ENCODE measurements at regions not wholly inside any gene's neighbourhood (a gene's known extent, or its start where the extent isn't known, plus 50 kb on each side); places are given as distances from the start of the nearest gene placed in this dataset.

DNA sequence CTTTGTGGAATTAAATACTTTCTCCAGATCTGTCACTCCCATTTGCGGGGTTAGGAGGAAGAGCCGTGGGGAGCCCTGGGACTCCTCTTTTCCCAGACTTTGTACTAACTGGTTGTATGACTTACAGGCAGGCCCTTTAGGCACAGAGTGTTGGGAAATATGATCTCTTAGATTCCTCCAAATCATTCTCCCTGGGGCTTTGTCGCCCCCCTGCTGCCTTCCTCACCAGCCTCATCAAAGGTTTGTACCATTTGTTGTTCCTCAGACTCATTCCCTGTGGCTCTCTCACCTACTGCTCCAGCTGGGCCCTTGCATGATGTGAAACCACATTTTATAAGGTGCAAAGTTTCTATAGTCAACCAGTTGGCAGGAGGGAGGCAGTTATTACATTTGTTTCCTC lies 56.4 kb downstream of the CRYGS start:
- H3K27ac ChIP-seq: no peak overlapping the region
- TF ChIP-seq, protein P1, sequence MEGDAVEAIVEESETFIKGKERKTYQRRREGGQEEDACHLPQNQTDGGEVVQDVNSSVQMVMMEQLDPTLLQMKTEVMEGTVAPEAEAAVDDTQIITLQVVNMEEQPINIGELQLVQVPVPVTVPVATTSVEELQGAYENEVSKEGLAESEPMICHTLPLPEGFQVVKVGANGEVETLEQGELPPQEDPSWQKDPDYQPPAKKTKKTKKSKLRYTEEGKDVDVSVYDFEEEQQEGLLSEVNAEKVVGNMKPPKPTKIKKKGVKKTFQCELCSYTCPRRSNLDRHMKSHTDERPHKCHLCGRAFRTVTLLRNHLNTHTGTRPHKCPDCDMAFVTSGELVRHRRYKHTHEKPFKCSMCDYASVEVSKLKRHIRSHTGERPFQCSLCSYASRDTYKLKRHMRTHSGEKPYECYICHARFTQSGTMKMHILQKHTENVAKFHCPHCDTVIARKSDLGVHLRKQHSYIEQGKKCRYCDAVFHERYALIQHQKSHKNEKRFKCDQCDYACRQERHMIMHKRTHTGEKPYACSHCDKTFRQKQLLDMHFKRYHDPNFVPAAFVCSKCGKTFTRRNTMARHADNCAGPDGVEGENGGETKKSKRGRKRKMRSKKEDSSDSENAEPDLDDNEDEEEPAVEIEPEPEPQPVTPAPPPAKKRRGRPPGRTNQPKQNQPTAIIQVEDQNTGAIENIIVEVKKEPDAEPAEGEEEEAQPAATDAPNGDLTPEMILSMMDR (IDR thresholded peaks at IDR 0.05): peak in 7 of 12 donors; percentile 12 to 43 (median 32)
- TF ChIP-seq POLR2A (IDR thresholded peaks at IDR 0.05): no peak
- peak; percentile 53 to 75 (median 72) for ATAC-seq
- intact Hi-C loops (cut with DNase I): loop anchor here in 1 of 10 donors (5.0 kb wide), 1 partner anchor 226 kb away; no protein-coding TSS in a partner anchor
- no peaks in the 10 kb centered on the region for H3K9me3 ChIP-seq
- DNase-seq: no peak
- no peaks in the 10 kb centered on the region for H3K27me3 ChIP-seq
- H3K36me3 ChIP-seq: no peaks in the 10 kb centered on the region
- no peak overlapping the region for H3K4me3 ChIP-seq
- H3K4me1 ChIP-seq: peaks cover 0 to 4% (median 0%) of the 10 kb centered on the region in 12 donors
- 56 to 75% (median 67%) methylated on average over 3 of the region's 3 CpGs for WGBS, 4 donors

DNA sequence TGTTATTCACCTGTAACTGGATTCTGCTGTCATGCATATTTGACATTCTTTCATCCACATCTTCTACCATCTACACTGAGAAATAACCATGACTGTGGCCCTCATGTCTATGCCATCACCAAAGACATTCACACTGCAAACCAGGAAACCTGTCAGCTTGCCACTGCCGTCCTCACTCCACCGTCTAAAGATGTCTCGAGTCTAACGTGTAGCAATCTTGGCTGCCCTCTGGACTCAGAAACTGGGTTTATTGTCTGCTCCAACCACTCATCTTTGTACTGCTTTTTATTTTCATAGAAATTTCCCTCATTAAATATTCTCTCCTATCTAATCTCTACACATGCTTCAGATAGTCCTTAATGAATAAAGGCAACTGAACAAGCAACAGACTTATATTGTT lies 57.1 kb downstream of the CRYGS start:
- Histone ChIP-seq H3K4me3 (no peak overlapping the region), H3K27ac (no peak overlapping the region), H3K4me1 (peaks cover 0 to 4% (median 0%) of the 10 kb centered on the region in 12 donors), H3K9me3 (no peaks in the 10 kb centered on the region), H3K27me3 (no peaks in the 10 kb centered on the region), H3K36me3 (no peaks in the 10 kb centered on the region)
- DNase-seq: no peak
- intact Hi-C loops (cut with DNase I): loop anchor here in 1 of 10 donors (5.0 kb wide), 1 partner anchor 225 kb away; no protein-coding TSS in a partner anchor
- TF ChIP-seq, protein P1 (IDR thresholded peaks at IDR 0.05): no peak
- TF ChIP-seq POLR2A (IDR thresholded peaks at IDR 0.05): no peak
- no peak for ATAC-seq
- WGBS, 4 donors: 70 to 82% (median 77%) methylated on average over 4 of the region's 4 CpGs

DNA sequence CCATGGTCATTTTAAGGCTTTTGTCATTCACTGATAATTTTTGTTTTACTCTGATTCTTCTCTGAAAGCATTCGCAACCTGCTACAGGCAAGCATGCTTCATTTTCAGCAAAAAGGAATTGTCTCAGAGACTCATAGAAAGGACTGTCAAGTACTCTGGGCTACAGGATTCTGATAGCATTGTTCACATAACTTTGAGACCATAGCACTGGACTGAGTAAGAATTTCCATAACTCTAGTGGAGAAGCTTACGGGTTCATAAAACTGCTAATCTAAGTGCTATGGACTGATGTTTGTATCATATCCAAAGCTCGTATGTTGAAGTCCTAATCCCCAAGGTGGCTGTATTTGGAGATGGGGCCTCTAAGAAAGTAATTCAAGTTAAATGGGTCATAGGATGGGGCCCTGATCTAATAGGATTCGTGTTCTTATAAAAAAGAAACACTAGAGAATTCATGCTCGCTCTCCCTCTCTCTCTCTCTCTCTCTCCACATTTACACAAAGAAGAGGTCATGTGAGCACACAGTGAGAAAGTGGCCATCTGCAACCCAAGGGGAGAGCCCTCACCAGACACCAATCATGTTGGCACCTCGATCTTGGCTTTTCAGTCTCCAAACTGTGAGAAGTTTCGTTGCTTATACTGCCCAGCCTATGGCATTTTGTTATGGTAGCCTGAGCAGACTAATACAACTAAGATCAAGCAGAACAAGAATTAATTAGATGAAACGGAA lies 60.4 kb downstream of the CRYGS start:
- no peaks in the 10 kb centered on the region for H3K27me3 ChIP-seq
- H3K36me3 ChIP-seq: no peaks in the 10 kb centered on the region
- DNase-seq (no peak), ATAC-seq (peak in 1 of 4 donors; percentile 34)
- H3K4me1 ChIP-seq: peaks cover 0 to 6% (median 0%) of the 10 kb centered on the region in 12 donors
- no peak for TF ChIP-seq POLR2A (IDR thresholded peaks at IDR 0.05)
- TF ChIP-seq, protein P1 (IDR thresholded peaks at IDR 0.05): no peak
- intact Hi-C loops (cut with DNase I): no loop called here
- H3K27ac ChIP-seq: peak overlapping the region in 1 of 12 donors; percentile 14
- H3K4me3 ChIP-seq: no peak overlapping the region
- H3K9me3 ChIP-seq: no peaks in the 10 kb centered on the region
- 73 to 77% (median 76%) methylated on average over 8 of the region's 8 CpGs for WGBS, 4 donors

DNA sequence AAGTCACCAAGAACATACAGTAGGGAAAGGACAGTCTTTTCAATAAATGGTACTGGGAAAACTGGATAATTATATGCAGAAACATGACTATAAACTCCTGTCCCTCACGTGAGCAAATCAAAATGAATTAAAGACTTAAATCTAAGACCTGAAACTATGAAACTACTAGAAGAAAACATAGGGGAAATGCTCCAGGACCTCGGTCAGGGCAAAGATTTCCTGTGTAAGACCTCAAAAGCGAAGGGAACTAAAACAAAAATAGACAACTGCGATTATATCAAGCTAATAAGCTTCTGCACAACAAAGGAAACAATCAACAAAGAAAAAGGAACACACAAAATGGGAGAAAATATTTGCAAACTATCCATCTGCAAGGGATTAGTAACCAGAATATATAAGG lies 62.7 kb downstream of the CRYGS start:
- ATAC-seq (no peak), DNase-seq (no peak)
- Histone ChIP-seq H3K9me3 (no peaks in the 10 kb centered on the region), H3K27ac (no peak overlapping the region), H3K4me3 (no peak overlapping the region), H3K36me3 (no peaks in the 10 kb centered on the region), H3K4me1 (peaks cover 0 to 6% (median 0%) of the 10 kb centered on the region in 12 donors), H3K27me3 (peaks cover 0 to 2% (median 0%) of the 10 kb centered on the region in 9 donors)
- 59 to 68% (median 66%) methylated on average over 4 of the region's 4 CpGs for WGBS, 4 donors
- TF ChIP-seq POLR2A (IDR thresholded peaks at IDR 0.05): no peak
- TF ChIP-seq, protein P1 (IDR thresholded peaks at IDR 0.05): no peak
- intact Hi-C loops (cut with DNase I): no loop called here

All from heart left ventricle (tissue), 16 donors.